ENCODE measurements at regions not wholly inside any gene's neighbourhood (a gene's known extent, or its start where the extent isn't known, plus 50 kb on each side); places are given as distances from the start of the nearest gene placed in this dataset.

GRCh38 chr4:69038582-69038981, 57.7 kb upstream of the UGT2B7 start:
- H3K27ac ChIP-seq = no peak overlapping the region
- TF ChIP-seq, protein P1, sequence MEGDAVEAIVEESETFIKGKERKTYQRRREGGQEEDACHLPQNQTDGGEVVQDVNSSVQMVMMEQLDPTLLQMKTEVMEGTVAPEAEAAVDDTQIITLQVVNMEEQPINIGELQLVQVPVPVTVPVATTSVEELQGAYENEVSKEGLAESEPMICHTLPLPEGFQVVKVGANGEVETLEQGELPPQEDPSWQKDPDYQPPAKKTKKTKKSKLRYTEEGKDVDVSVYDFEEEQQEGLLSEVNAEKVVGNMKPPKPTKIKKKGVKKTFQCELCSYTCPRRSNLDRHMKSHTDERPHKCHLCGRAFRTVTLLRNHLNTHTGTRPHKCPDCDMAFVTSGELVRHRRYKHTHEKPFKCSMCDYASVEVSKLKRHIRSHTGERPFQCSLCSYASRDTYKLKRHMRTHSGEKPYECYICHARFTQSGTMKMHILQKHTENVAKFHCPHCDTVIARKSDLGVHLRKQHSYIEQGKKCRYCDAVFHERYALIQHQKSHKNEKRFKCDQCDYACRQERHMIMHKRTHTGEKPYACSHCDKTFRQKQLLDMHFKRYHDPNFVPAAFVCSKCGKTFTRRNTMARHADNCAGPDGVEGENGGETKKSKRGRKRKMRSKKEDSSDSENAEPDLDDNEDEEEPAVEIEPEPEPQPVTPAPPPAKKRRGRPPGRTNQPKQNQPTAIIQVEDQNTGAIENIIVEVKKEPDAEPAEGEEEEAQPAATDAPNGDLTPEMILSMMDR (conservative IDR thresholded peaks at IDR 0.05) = no peak

GRCh38 chr4:69039071-69039470, 57.2 kb upstream of the UGT2B7 start:
- H3K27ac ChIP-seq = no peak overlapping the region
- TF ChIP-seq, protein P1 (conservative IDR thresholded peaks at IDR 0.05) = no peak

GRCh38 chr4:69044247-69044646, 52.0 kb upstream of the UGT2B7 start:
- no peak overlapping the region for H3K27ac ChIP-seq
- TF ChIP-seq, protein P1 (conservative IDR thresholded peaks at IDR 0.05) = no peak

Data from VCaP (cell line).